ENCODE measurements at regions not wholly inside any gene's neighbourhood (a gene's known extent, or its start where the extent isn't known, plus 50 kb on each side); places are given as distances from the start of the nearest gene placed in this dataset.

DNA sequence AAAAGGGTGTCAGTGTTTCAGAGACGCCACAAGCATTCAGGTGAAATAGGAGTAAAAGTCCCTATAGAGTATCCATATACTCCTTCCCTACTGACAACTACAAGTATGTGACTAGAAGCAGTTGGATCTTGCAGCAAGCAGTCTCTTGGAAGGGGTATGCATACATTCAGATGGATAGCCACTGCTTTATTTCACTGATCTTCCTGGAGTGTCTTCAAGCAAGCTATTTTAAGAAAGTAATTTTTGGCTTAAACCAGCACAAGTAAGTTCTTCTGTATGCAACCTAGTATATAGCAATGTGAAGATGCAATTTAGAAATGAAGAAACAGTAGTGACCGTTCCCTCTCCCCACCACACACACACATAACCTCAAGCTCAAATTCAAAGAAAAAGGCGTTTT, 446.8 kb upstream of the CDH18 start:
- no peaks in the 10 kb centered on the region for H3K36me3 ChIP-seq (ENCODE audit: control insufficient read depth, insufficient read depth, low read length)
- TF ChIP-seq, protein P1, sequence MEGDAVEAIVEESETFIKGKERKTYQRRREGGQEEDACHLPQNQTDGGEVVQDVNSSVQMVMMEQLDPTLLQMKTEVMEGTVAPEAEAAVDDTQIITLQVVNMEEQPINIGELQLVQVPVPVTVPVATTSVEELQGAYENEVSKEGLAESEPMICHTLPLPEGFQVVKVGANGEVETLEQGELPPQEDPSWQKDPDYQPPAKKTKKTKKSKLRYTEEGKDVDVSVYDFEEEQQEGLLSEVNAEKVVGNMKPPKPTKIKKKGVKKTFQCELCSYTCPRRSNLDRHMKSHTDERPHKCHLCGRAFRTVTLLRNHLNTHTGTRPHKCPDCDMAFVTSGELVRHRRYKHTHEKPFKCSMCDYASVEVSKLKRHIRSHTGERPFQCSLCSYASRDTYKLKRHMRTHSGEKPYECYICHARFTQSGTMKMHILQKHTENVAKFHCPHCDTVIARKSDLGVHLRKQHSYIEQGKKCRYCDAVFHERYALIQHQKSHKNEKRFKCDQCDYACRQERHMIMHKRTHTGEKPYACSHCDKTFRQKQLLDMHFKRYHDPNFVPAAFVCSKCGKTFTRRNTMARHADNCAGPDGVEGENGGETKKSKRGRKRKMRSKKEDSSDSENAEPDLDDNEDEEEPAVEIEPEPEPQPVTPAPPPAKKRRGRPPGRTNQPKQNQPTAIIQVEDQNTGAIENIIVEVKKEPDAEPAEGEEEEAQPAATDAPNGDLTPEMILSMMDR (IDR thresholded peaks at IDR 0.05; ENCODE audit: insufficient read depth, low read length, poor library complexity, severe bottlenecking), result no peak
- no peaks in the 10 kb centered on the region for H3K27me3 ChIP-seq (replicated peaks; ENCODE audit: control insufficient read depth, insufficient read depth, low read length)
- no peak overlapping the region for H3K4me3 ChIP-seq (replicated peaks; ENCODE audit: low read depth, low read length)
- no peak for DNase-seq (ENCODE audit: extremely low read depth, insufficient read length)

- Histone ChIP-seq H3K27me3 (replicated peaks; ENCODE audit: control insufficient read depth, insufficient read depth, low read length) (no peaks in the 10 kb centered on the region), H3K4me3 (replicated peaks; ENCODE audit: low read depth, low read length) (no peak overlapping the region), H3K36me3 (ENCODE audit: control insufficient read depth, insufficient read depth, low read length) (no peaks in the 10 kb centered on the region)
- TF ChIP-seq, protein P1 (IDR thresholded peaks at IDR 0.05; ENCODE audit: insufficient read depth, low read length, poor library complexity, severe bottlenecking), result no peak
- DNase-seq (ENCODE audit: extremely low read depth, insufficient read length), result no peak
Measured at GRCh38 chr5:20420991-20421595, 433.1 kb upstream of the CDH18 start.

All from GM06990 (cell line).